ENCODE measurements at regions not wholly inside any gene's neighbourhood (a gene's known extent, or its start where the extent isn't known, plus 50 kb on each side); places are given as distances from the start of the nearest gene placed in this dataset.

GRCh38 chr7:85710960-85711359, 524.1 kb upstream of the SEMA3D start:
- TF ChIP-seq, protein P1, sequence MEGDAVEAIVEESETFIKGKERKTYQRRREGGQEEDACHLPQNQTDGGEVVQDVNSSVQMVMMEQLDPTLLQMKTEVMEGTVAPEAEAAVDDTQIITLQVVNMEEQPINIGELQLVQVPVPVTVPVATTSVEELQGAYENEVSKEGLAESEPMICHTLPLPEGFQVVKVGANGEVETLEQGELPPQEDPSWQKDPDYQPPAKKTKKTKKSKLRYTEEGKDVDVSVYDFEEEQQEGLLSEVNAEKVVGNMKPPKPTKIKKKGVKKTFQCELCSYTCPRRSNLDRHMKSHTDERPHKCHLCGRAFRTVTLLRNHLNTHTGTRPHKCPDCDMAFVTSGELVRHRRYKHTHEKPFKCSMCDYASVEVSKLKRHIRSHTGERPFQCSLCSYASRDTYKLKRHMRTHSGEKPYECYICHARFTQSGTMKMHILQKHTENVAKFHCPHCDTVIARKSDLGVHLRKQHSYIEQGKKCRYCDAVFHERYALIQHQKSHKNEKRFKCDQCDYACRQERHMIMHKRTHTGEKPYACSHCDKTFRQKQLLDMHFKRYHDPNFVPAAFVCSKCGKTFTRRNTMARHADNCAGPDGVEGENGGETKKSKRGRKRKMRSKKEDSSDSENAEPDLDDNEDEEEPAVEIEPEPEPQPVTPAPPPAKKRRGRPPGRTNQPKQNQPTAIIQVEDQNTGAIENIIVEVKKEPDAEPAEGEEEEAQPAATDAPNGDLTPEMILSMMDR (IDR thresholded peaks at IDR 0.05; ENCODE audit: control insufficient read depth, insufficient read depth, low read depth, low read length, missing control alignments) = no peak
- no peak for DNase-seq (ENCODE audit: low read depth)

DNA sequence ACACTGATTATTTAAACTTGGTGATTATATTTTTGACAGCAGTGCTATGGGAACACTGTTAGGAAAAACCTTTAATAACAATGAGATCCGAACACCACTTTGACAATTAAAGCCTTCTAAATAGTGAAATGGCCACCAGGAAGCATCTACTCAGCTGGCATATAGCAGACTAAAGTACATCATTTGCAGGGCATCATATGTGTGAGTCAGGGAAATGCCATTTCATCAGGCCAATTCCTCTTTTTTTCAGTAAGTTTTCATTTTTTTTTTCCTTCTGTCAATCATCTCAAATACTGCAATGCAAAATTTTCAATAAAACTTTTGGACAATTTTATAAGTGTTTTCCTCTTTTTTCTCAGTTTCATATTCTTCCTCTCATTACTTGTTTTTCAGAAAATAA, 521.4 kb upstream of the SEMA3D start:
- no peak overlapping the region for H3K4me3 ChIP-seq (ENCODE audit: control insufficient read depth, low read depth, low read length)
- DNase-seq (ENCODE audit: low read depth) = no peak
- TF ChIP-seq, protein P1 (IDR thresholded peaks at IDR 0.05; ENCODE audit: control insufficient read depth, insufficient read depth, low read depth, low read length, missing control alignments) = no peak

More at GRCh38 chr7:85710960-85711359, 524.1 kb upstream of the SEMA3D start:
- H3K4me3 ChIP-seq (ENCODE audit: control insufficient read depth, low read depth, low read length) = no peak overlapping the region

GRCh38 chr7:85705076-85705475, 518.2 kb upstream of the SEMA3D start:
- no peak for DNase-seq (ENCODE audit: low read depth)
- TF ChIP-seq, protein P1 (IDR thresholded peaks at IDR 0.05; ENCODE audit: control insufficient read depth, insufficient read depth, low read depth, low read length, missing control alignments) = no peak
- no peak overlapping the region for H3K4me3 ChIP-seq (ENCODE audit: control insufficient read depth, low read depth, low read length)

DNA sequence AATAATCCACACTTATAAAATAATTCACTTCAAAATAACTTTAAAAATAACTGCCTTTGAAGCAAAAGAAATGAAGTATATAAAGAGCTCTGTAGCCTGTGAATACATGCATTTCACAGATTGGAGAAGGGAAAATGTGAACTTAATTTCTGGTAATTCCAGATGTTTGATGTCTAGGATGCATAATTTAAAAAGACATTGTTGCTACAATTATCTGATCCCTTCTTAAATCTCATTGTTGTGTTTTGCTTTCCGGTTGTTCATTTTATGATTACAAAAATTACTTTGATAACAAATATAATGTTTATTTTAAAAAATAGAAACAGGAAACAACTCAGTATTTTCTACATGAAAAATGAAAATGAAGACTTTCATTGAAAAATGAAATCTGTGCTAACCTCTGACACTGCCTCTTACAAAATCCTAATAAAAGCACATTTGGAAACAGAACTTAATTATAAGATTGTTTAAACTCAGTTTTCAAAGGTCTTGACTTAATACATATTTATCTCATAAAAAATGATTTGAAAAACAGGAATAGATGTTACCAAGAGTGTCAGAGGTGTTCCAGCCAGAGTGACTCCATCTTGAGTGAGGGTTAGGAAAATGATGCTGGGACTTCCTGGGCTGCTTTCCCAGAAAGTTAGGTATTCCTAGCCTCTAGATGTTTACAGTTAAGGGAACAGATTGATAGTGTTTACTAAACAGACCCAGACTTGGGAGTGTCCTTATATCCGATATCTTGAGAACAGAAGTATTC, 516.6 kb upstream of the SEMA3D start:
- no peak overlapping the region for H3K4me3 ChIP-seq (ENCODE audit: control insufficient read depth, low read depth, low read length)
- TF ChIP-seq, protein P1 (IDR thresholded peaks at IDR 0.05; ENCODE audit: control insufficient read depth, insufficient read depth, low read depth, low read length, missing control alignments) = no peak
- no peak for DNase-seq (ENCODE audit: low read depth)

- TF ChIP-seq, protein P1 (IDR thresholded peaks at IDR 0.05; ENCODE audit: control insufficient read depth, insufficient read depth, low read depth, low read length, missing control alignments) = no peak
- no peak overlapping the region for H3K4me3 ChIP-seq (ENCODE audit: control insufficient read depth, low read depth, low read length)
- DNase-seq (ENCODE audit: low read depth) = no peak
Observed at GRCh38 chr7:85702348-85702747, 515.5 kb upstream of the SEMA3D start.

GRCh38 chr7:85699482-85699881, 512.6 kb upstream of the SEMA3D start:
- TF ChIP-seq, protein P1 (IDR thresholded peaks at IDR 0.05; ENCODE audit: control insufficient read depth, insufficient read depth, low read depth, low read length, missing control alignments) = no peak
- no peak for DNase-seq (ENCODE audit: low read depth)
- no peak overlapping the region for H3K4me3 ChIP-seq (ENCODE audit: control insufficient read depth, low read depth, low read length)
